HFFc6 (cell line): ENCODE measurements at regions not wholly inside any gene's neighbourhood (a gene's known extent, or its start where the extent isn't known, plus 50 kb on each side); places are given as distances from the start of the nearest gene placed in this dataset.

ENCODE experiments used
- DNase-seq: peaks from one replicate; pipeline ENCODE4 v3.0.0-alpha.2; 2018
- H3K27ac Mint-ChIP-seq: 2 replicates; pipeline ENCODE4 v1.8.0; 2020; ENCODE audit warnings: mild to moderate bottlenecking, mixed read lengths
- H3K27me3 Mint-ChIP-seq: 2 replicates; pipeline ENCODE4 v1.8.0; 2021; ENCODE audit warnings: mild to moderate bottlenecking, moderate library complexity, mixed read lengths; ENCODE audit not compliant: insufficient read depth
- H3K36me3 Mint-ChIP-seq: 2 replicates; pipeline ENCODE4 v1.8.0; 2021; ENCODE audit warnings: low read depth, mixed read lengths
- H3K4me1 Mint-ChIP-seq: 2 replicates; pipeline ENCODE4 v1.8.0; 2020; ENCODE audit warnings: low read depth, mixed read lengths
- H3K4me3 Mint-ChIP-seq: 2 replicates; pipeline ENCODE4 v1.8.0; 2020; ENCODE audit warnings: mild to moderate bottlenecking, moderate library complexity, mixed read lengths
- H3K9me3 Mint-ChIP-seq: 2 replicates; pipeline ENCODE4 v1.8.0; 2020; ENCODE audit warnings: mild to moderate bottlenecking, mixed read lengths
- CTCF ChIP-seq: fragments of 200-600 bp; sonication (generic); IDR thresholded peaks from 2 replicates; pipeline ENCODE4 v1.5.0; 2021; ENCODE audit warnings: antibody characterized with exemption, mild to moderate bottlenecking

GRCh38 chrX:120740072-120740471, 110.2 kb upstream of the C1GALT1C1 start:
- 0 out of 2 replicates have a peak, but pooled peaks cover 2% of the 10 kb centered on the region for H3K9me3 Mint-ChIP-seq
- peaks cover 2% of the 10 kb centered on the region; the same call in 1 of the 2 replicates for H3K27me3 Mint-ChIP-seq
- H3K4me3 Mint-ChIP-seq = no peak overlapping the region
- H3K4me1 Mint-ChIP-seq = peaks cover 53% of the 10 kb centered on the region
- no peak for TF ChIP-seq CTCF
- H3K36me3 Mint-ChIP-seq = peaks cover 2% of the 10 kb centered on the region
- no peak overlapping the region; the same call in 1 of the 2 replicates for H3K27ac Mint-ChIP-seq
- no peak for DNase-seq

- Mint-ChIP-seq H3K36me3 (no peaks in the 10 kb centered on the region), H3K4me3 (no peak overlapping the region), H3K27ac (no peak overlapping the region), H3K9me3 (no peaks in the 10 kb centered on the region), H3K4me1 (peaks cover 61% of the 10 kb centered on the region), H3K27me3 (peaks cover 2% of the 10 kb centered on the region; the same call in 1 of the 2 replicates)
- TF ChIP-seq CTCF = no peak
- DNase-seq = no peak
These were observed 109.4 kb upstream of the C1GALT1C1 start for GRCh38 chrX:120739300-120739699.

GRCh38 chrX:120736989-120737388, 107.1 kb upstream of the C1GALT1C1 start:
- peak; percentile 32 for DNase-seq
- no peak for TF ChIP-seq CTCF

GRCh38 chrX:120735966-120736365, 106.1 kb upstream of the C1GALT1C1 start:
- peak overlapping the region; percentile 96 for H3K27ac Mint-ChIP-seq
- peaks cover 74% of the 10 kb centered on the region for H3K4me1 Mint-ChIP-seq
- no peak for DNase-seq
- peaks cover 5% of the 10 kb centered on the region; the same call in 1 of the 2 replicates for H3K9me3 Mint-ChIP-seq
- TF ChIP-seq CTCF = no peak
- peaks cover 3% of the 10 kb centered on the region; the same call in 1 of the 2 replicates for H3K27me3 Mint-ChIP-seq
- peaks cover 9% of the 10 kb centered on the region; the same call in 1 of the 2 replicates for H3K36me3 Mint-ChIP-seq
- H3K4me3 Mint-ChIP-seq = no peak overlapping the region; the same call in 1 of the 2 replicates

More at GRCh38 chrX:120736989-120737388, 107.1 kb upstream of the C1GALT1C1 start:
- Mint-ChIP-seq H3K9me3 (peaks cover 5% of the 10 kb centered on the region; the same call in 1 of the 2 replicates), H3K36me3 (peaks cover 5% of the 10 kb centered on the region; the same call in 1 of the 2 replicates), H3K4me3 (peak overlapping the region; percentile 32; the same call in 1 of the 2 replicates), H3K27ac (peak overlapping the region; percentile 85), H3K4me1 (peaks cover 70% of the 10 kb centered on the region), H3K27me3 (peaks cover 2% of the 10 kb centered on the region; the same call in 1 of the 2 replicates)

- Mint-ChIP-seq H3K27me3 (peaks cover 3% of the 10 kb centered on the region; the same call in 1 of the 2 replicates), H3K4me3 (no peak overlapping the region), H3K36me3 (peaks cover 9% of the 10 kb centered on the region; the same call in 1 of the 2 replicates), H3K4me1 (peaks cover 50% of the 10 kb centered on the region), H3K27ac (peak overlapping the region; percentile 77), H3K9me3 (peaks cover 5% of the 10 kb centered on the region; the same call in 1 of the 2 replicates)
- DNase-seq = no peak
- TF ChIP-seq CTCF = no peak
These were observed 103.0 kb upstream of the C1GALT1C1 start for GRCh38 chrX:120732879-120733278.
